ENCODE measurements at regions not wholly inside any gene's neighbourhood (a gene's known extent, or its start where the extent isn't known, plus 50 kb on each side); places are given as distances from the start of the nearest gene placed in this dataset.

GRCh38 chr5:2044041-2044440 is 161.3 kb upstream of the IRX4 start:
- Histone ChIP-seq H3K36me3 (ENCODE audit: insufficient read depth) (no peaks in the 10 kb centered on the region), H3K9me2 (ENCODE audit: insufficient read depth) (no peaks in the 10 kb centered on the region), H3F3A (replicated peaks; ENCODE audit: low read depth) (no peaks in the 10 kb centered on the region), H3K27ac (ENCODE audit: low read depth) (no peak overlapping the region), H3K4me2 (no peak overlapping the region), H3K79me2 (replicated peaks; ENCODE audit: insufficient read depth) (no peaks in the 10 kb centered on the region), H4K20me1 (replicated peaks; ENCODE audit: insufficient read depth) (no peaks in the 10 kb centered on the region), H3K4me1 (ENCODE audit: insufficient read depth) (peaks cover 2% of the 10 kb centered on the region; the same call in 1 of the 2 replicates), H3K27me3 (ENCODE audit: insufficient read depth) (no peaks in the 10 kb centered on the region), H3K4me3 (no peak overlapping the region), H2AFZ (no peak overlapping the region)
- peaks cover 2% of the 10 kb centered on the region for H3K27me3 Mint-ChIP-seq (ENCODE audit: insufficient read depth, low read depth, poor library complexity)
- TF ChIP-seq NANOG (IDR thresholded peaks at IDR 0.05; ENCODE audit: borderline replicate concordance), result no peak
- TF ChIP-seq POLR2AphosphoS5 (IDR thresholded peaks at IDR 0.05; ENCODE audit: low read depth), result no peak
- TF ChIP-seq CREB1 (CRISPR knock-in tag; IDR thresholded peaks at IDR 0.05; ENCODE audit: low read depth), result no peak
- no peak for TF ChIP-seq JUNB (IDR thresholded peaks at IDR 0.05; ENCODE audit: unreplicated experiment)
- TF ChIP-seq ZNF114 (CRISPR knock-in tag; IDR thresholded peaks at IDR 0.05), result no peak
- TF ChIP-seq EZH2phosphoT487 (IDR thresholded peaks at IDR 0.05; ENCODE audit: unreplicated experiment), result no peak
- TF ChIP-seq REST (IDR thresholded peaks at IDR 0.05; ENCODE audit: unreplicated experiment), result no peak
- no peak for TF ChIP-seq ZNF331 (CRISPR knock-in tag; IDR thresholded peaks at IDR 0.05; ENCODE audit: low read depth)
- no peak for TF ChIP-seq ZNF462 (CRISPR knock-in tag; IDR thresholded peaks at IDR 0.05)
- no peak for TF ChIP-seq EZH2 (IDR thresholded peaks at IDR 0.05; ENCODE audit: low read depth, unreplicated experiment)
- no peak for TF ChIP-seq STAT1 (IDR thresholded peaks at IDR 0.05; ENCODE audit: unreplicated experiment)
- no peak for TF ChIP-seq CTCF (conservative IDR thresholded peaks at IDR 0.05; ENCODE audit: low read depth in 2 of 2)
- TF ChIP-seq ETS1 (IDR thresholded peaks at IDR 0.05), result no peak
- H3K9me3 Mint-ChIP-seq, result peaks cover 4% of the 10 kb centered on the region; the same call in 1 of the 3 replicates
- H3K27ac Mint-ChIP-seq, result no peak overlapping the region
- no peak overlapping the region for H3K4me3 Mint-ChIP-seq
- H3K36me3 Mint-ChIP-seq (ENCODE audit: low read depth), result no peaks in the 10 kb centered on the region
- DNase-seq (ENCODE audit: low spot score), result no peak
- H3K4me1 Mint-ChIP-seq, result no peaks in the 10 kb centered on the region; the same call in 2 of the 3 replicates
- ATAC-seq, result no peak

Measured in GM23338 (cell line).